IgD-negative memory B cell (primary cell): ENCODE measurements at regions not wholly inside any gene's neighbourhood (a gene's known extent, or its start where the extent isn't known, plus 50 kb on each side); places are given as distances from the start of the nearest gene placed in this dataset.

Experiments
- H3K27ac Mint-ChIP-seq, 3 donors: one replicate each; pipeline ENCODE4 v1.8.0; 2020 to 2022; ENCODE audit warnings: mild to moderate bottlenecking in 3 of 3, mixed read lengths in 3 of 3, moderate library complexity in 1 of 3
- H3K27me3 Mint-ChIP-seq: one replicate; pipeline ENCODE4 v1.8.0; 2021; ENCODE audit warnings: mixed read lengths
- H3K36me3 Mint-ChIP-seq: one replicate; pipeline ENCODE4 v1.8.0; 2020; ENCODE audit warnings: mild to moderate bottlenecking, mixed read lengths
- H3K4me1 Mint-ChIP-seq, 3 donors: one replicate each; pipeline ENCODE4 v1.8.0; 2020 to 2022; ENCODE audit warnings: mixed read lengths in 3 of 3, mild to moderate bottlenecking in 1 of 3
- H3K4me3 Mint-ChIP-seq, 4 donors: one replicate each; pipeline ENCODE4 v1.8.0; 2020 to 2022; ENCODE audit warnings: mild to moderate bottlenecking in 4 of 4, mixed read lengths in 4 of 4, moderate library complexity in 3 of 4
- H3K9me3 Mint-ChIP-seq, 3 donors: one replicate each; pipeline ENCODE4 v1.8.0; 2020 to 2021; ENCODE audit warnings: mixed read lengths in 3 of 3, mild to moderate bottlenecking in 1 of 3

- no peak overlapping the region for H3K4me3 Mint-ChIP-seq
- no peak overlapping the region for H3K27ac Mint-ChIP-seq
- no peaks in the 10 kb centered on the region for H3K4me1 Mint-ChIP-seq
- H3K36me3 Mint-ChIP-seq = no peaks in the 10 kb centered on the region
- H3K9me3 Mint-ChIP-seq = peaks cover 0 to 3% (median 3%) of the 10 kb centered on the region in 3 donors
- no peaks in the 10 kb centered on the region for H3K27me3 Mint-ChIP-seq
Measured at GRCh38 chr1:34270181-34270580, 93.5 kb downstream of the C1orf94 start.

DNA sequence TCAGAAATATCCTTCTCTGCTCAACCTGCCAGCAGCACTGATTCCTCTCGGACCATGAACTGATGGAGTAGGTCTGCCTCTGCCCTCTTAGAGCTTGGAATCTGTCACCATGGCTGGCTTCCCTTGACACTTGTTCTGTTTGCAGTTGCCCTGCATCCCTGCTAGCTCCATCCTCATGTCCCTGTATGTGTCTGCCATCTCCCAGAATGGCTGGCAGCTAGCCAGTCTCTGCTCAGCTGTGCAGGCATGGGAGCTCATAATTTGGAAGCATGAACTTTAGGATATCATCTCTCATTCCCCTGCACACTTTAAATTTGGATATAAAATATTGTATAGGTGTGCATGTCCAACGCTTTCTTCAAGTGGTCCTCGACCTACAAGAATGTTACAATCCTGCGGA is 95.4 kb downstream of the C1orf94 start:
- Mint-ChIP-seq H3K4me3 (no peak overlapping the region), H3K27me3 (no peaks in the 10 kb centered on the region), H3K36me3 (no peaks in the 10 kb centered on the region), H3K4me1 (no peaks in the 10 kb centered on the region), H3K9me3 (peaks cover 0 to 5% (median 3%) of the 10 kb centered on the region in 3 donors), H3K27ac (no peak overlapping the region)

DNA sequence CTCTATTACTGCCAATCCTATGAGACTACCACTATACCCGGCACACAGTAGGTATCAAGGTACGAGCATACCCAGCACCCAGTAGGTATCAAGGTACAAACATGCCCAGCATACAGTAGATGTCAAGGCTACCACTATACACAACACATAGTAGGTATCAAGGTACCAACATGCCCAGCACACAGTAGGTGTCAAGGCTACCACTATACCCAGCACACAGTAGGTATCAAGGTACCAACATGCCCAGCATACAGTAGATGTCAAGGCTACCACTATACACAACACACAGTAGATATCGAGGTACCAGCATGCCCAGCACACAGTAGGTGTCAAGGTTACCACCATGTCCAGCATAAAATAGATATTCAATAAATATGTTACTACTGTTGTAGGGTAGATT is 98.4 kb downstream of the C1orf94 start:
- Mint-ChIP-seq H3K36me3 (no peaks in the 10 kb centered on the region), H3K27me3 (no peaks in the 10 kb centered on the region), H3K9me3 (peaks cover 0 to 1% (median 0%) of the 10 kb centered on the region in 3 donors), H3K27ac (no peak overlapping the region), H3K4me3 (no peak overlapping the region), H3K4me1 (no peaks in the 10 kb centered on the region)

- no peak overlapping the region for H3K4me3 Mint-ChIP-seq
- H3K4me1 Mint-ChIP-seq = no peaks in the 10 kb centered on the region
- H3K27me3 Mint-ChIP-seq = no peaks in the 10 kb centered on the region
- H3K36me3 Mint-ChIP-seq = no peaks in the 10 kb centered on the region
- peaks cover 0 to 1% (median under 1%) of the 10 kb centered on the region in 3 donors for H3K9me3 Mint-ChIP-seq
- H3K27ac Mint-ChIP-seq = no peak overlapping the region
Measured at GRCh38 chr1:34276606-34277005, 99.9 kb downstream of the C1orf94 start.

- H3K36me3 Mint-ChIP-seq = no peaks in the 10 kb centered on the region
- no peaks in the 10 kb centered on the region for H3K27me3 Mint-ChIP-seq
- H3K9me3 Mint-ChIP-seq = peaks cover 0 to 6% (median 4%) of the 10 kb centered on the region in 3 donors
- no peaks in the 10 kb centered on the region for H3K4me1 Mint-ChIP-seq
- no peak overlapping the region for H3K27ac Mint-ChIP-seq
- no peak overlapping the region for H3K4me3 Mint-ChIP-seq
Measured at GRCh38 chr1:34277150-34277549, 100.4 kb downstream of the C1orf94 start.

GRCh38 chr1:34278211-34278610 is 101.5 kb downstream of the C1orf94 start:
- Mint-ChIP-seq H3K4me3 (no peak overlapping the region), H3K27me3 (no peaks in the 10 kb centered on the region), H3K9me3 (peaks cover 0 to 7% (median 4%) of the 10 kb centered on the region in 3 donors), H3K27ac (no peak overlapping the region), H3K36me3 (no peaks in the 10 kb centered on the region), H3K4me1 (no peaks in the 10 kb centered on the region)

GRCh38 chr1:34279971-34280370 is 103.3 kb downstream of the C1orf94 start:
- Mint-ChIP-seq H3K9me3 (peaks cover 0 to 7% (median 4%) of the 10 kb centered on the region in 3 donors), H3K4me3 (no peak overlapping the region), H3K4me1 (no peaks in the 10 kb centered on the region), H3K36me3 (no peaks in the 10 kb centered on the region), H3K27me3 (peaks cover 1% of the 10 kb centered on the region), H3K27ac (no peak overlapping the region)

GRCh38 chr1:34280509-34280908 is 103.8 kb downstream of the C1orf94 start:
- Mint-ChIP-seq H3K4me3 (no peak overlapping the region), H3K27ac (no peak overlapping the region), H3K9me3 (peaks cover 0 to 7% (median 4%) of the 10 kb centered on the region in 3 donors), H3K27me3 (peaks cover 1% of the 10 kb centered on the region), H3K4me1 (no peaks in the 10 kb centered on the region), H3K36me3 (no peaks in the 10 kb centered on the region)

GRCh38 chr1:34283142-34283541 is 106.4 kb downstream of the C1orf94 start:
- H3K27ac Mint-ChIP-seq = no peak overlapping the region
- peaks cover 0 to 6% (median 4%) of the 10 kb centered on the region in 3 donors for H3K9me3 Mint-ChIP-seq
- H3K4me3 Mint-ChIP-seq = no peak overlapping the region
- H3K36me3 Mint-ChIP-seq = no peaks in the 10 kb centered on the region
- H3K4me1 Mint-ChIP-seq = no peaks in the 10 kb centered on the region
- peaks cover 1% of the 10 kb centered on the region for H3K27me3 Mint-ChIP-seq

GRCh38 chr1:34286511-34286910 is 109.8 kb downstream of the C1orf94 start:
- H3K9me3 Mint-ChIP-seq = peaks cover 0 to 6% (median 4%) of the 10 kb centered on the region in 3 donors
- no peaks in the 10 kb centered on the region for H3K36me3 Mint-ChIP-seq
- H3K27ac Mint-ChIP-seq = no peak overlapping the region

GRCh38 chr1:34290831-34291230 is 114.1 kb downstream of the C1orf94 start:
- Mint-ChIP-seq H3K36me3 (peaks cover 1% of the 10 kb centered on the region), H3K27ac (no peak overlapping the region), H3K4me1 (no peaks in the 10 kb centered on the region), H3K4me3 (no peak overlapping the region), H3K9me3 (peaks cover 0 to 7% (median 2%) of the 10 kb centered on the region in 3 donors), H3K27me3 (peaks cover 2% of the 10 kb centered on the region)

More at GRCh38 chr1:34286511-34286910, 109.8 kb downstream of the C1orf94 start:
- H3K4me1 Mint-ChIP-seq = no peaks in the 10 kb centered on the region
- no peak overlapping the region for H3K4me3 Mint-ChIP-seq
- peaks cover 1% of the 10 kb centered on the region for H3K27me3 Mint-ChIP-seq

DNA sequence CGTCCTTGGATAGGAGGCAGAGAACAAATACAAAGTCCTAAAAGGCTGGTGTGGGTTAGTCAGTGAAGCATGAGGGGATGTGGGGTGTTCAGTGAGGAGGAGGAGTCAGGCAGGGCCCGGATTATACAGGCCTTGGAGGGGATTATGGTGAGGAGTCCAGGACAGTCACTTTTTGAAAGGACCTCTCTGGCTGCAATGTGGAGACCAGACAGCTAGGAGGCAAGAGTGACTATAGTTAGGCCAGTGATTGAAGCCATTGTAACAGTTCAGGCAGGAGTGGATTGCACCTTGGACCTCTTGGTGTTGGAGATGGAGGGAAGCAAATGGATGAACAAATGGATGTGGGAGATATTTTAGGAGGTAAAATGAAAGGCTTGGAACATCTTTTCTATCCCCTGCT is 115.8 kb downstream of the C1orf94 start:
- Mint-ChIP-seq H3K27me3 (peaks cover 2% of the 10 kb centered on the region), H3K9me3 (peaks cover 0 to 7% (median 2%) of the 10 kb centered on the region in 3 donors), H3K4me1 (peaks cover 0 to 2% (median 0%) of the 10 kb centered on the region in 3 donors)

DNA sequence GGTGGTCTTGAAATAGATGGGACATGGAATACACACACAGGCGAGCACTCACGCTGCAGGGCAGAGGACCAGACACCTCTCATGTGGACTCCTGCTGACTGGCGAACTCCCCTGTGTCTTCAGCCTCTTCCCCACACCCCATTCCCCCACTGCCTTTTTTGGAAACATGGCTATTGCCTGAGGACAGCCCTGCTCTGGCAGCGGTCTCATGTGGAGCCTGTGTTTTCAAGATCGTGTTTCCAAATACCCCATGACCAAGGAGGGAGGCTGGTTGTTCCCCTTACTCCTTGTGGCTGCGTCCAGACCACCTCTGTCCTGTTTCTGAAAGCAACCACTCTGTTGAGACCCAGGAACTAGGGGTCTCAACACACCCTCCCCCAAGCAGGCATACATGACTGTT is 119.4 kb downstream of the C1orf94 start:
- Mint-ChIP-seq H3K27ac (no peak overlapping the region), H3K4me1 (peaks cover 0 to 2% (median 0%) of the 10 kb centered on the region in 3 donors), H3K27me3 (peaks cover 2% of the 10 kb centered on the region), H3K9me3 (peaks cover 0 to 7% (median 2%) of the 10 kb centered on the region in 3 donors), H3K36me3 (peaks cover 1% of the 10 kb centered on the region), H3K4me3 (no peak overlapping the region)

More for the DNA sequence above, 115.8 kb downstream of the C1orf94 start:
- Mint-ChIP-seq H3K27ac (no peak overlapping the region), H3K4me3 (no peak overlapping the region), H3K36me3 (peaks cover 1% of the 10 kb centered on the region)

DNA sequence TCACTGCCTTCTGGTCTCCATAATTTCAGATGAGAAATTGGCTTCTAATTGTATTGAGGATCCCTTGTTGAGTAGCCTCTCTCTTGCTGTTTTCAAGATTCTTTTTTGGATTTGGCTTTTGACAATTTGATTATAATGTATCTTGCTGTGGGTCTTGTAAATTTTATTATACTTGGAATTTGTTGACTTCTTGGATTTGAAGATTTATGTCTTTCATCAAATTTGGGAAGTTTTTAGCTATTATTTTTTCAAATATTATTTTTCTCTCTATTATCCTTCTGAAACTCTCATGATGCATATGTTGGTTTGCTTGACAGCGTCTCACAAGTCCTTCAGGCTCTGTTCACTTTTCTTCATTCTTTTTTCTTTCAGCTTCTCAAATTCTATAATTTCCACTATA is 126.1 kb downstream of the C1orf94 start:
- Mint-ChIP-seq H3K4me1 (no peaks in the 10 kb centered on the region), H3K9me3 (peaks cover 5 to 12% (median 6%) of the 10 kb centered on the region in 3 donors), H3K27me3 (peaks cover 8% of the 10 kb centered on the region), H3K36me3 (no peaks in the 10 kb centered on the region), H3K27ac (no peak overlapping the region), H3K4me3 (no peak overlapping the region)

- H3K27me3 Mint-ChIP-seq = peaks cover 8% of the 10 kb centered on the region
- no peaks in the 10 kb centered on the region for H3K4me1 Mint-ChIP-seq
- peaks cover 5 to 12% (median 6%) of the 10 kb centered on the region in 3 donors for H3K9me3 Mint-ChIP-seq
- H3K36me3 Mint-ChIP-seq = no peaks in the 10 kb centered on the region
- no peak overlapping the region for H3K27ac Mint-ChIP-seq
- H3K4me3 Mint-ChIP-seq = no peak overlapping the region
Measured at GRCh38 chr1:34303218-34303617, 126.5 kb downstream of the C1orf94 start.

DNA sequence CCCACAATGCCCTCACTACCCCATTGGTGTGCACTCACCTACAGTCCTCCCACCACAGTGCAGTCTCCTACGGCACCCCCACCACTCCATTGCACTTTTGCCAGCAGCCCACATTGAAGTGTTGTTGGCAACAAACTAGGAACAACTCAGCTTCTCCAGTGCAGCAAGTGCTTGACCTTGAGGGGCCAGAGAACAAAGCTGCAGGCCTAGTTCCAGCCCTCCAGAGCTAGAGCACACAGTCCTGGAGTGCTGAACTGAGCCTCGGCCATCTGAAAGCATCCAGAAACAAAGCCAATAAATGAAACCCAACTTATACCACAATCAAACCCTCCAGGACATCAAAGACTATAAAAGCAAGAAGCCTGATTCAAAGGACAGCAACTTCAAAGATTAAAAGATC is 129.9 kb downstream of the C1orf94 start:
- peaks cover 10 to 16% (median 15%) of the 10 kb centered on the region in 3 donors for H3K9me3 Mint-ChIP-seq
- H3K36me3 Mint-ChIP-seq = no peaks in the 10 kb centered on the region
- no peak overlapping the region for H3K27ac Mint-ChIP-seq
- H3K4me1 Mint-ChIP-seq = no peaks in the 10 kb centered on the region
- no peak overlapping the region for H3K4me3 Mint-ChIP-seq
- peaks cover 8% of the 10 kb centered on the region for H3K27me3 Mint-ChIP-seq
